GM12872 (cell line): ENCODE measurements at regions not wholly inside any gene's neighbourhood (a gene's known extent, or its start where the extent isn't known, plus 50 kb on each side); places are given as distances from the start of the nearest gene placed in this dataset.

Experiments used
- CTCF ChIP-seq: IDR thresholded peaks from 3 replicates; pipeline ENCODE4 v1.5.1; 2011; ENCODE audit warnings: low read depth, mild to moderate bottlenecking, low read length, moderate library complexity; ENCODE audit not compliant: insufficient read depth

- no peak for TF ChIP-seq CTCF
Observed at GRCh38 chr2:5254791-5255332, 437.3 kb upstream of the SOX11 start.

- TF ChIP-seq CTCF = no peak
Observed at GRCh38 chr2:5263291-5263690, 428.9 kb upstream of the SOX11 start.

GRCh38 chr2:5264361-5264760 lies 427.8 kb upstream of the SOX11 start:
- no peak for TF ChIP-seq CTCF

GRCh38 chr2:5285061-5285460 lies 407.1 kb upstream of the SOX11 start:
- TF ChIP-seq CTCF = no peak

GRCh38 chr2:5285872-5286769 lies 406.1 kb upstream of the SOX11 start:
- TF ChIP-seq CTCF = no peak

- no peak for TF ChIP-seq CTCF
Observed at GRCh38 chr2:5287558-5288334, 404.4 kb upstream of the SOX11 start.

GRCh38 chr2:5290900-5291546 lies 401.2 kb upstream of the SOX11 start:
- TF ChIP-seq CTCF = no peak
